ENCODE measurements at regions not wholly inside any gene's neighbourhood (a gene's known extent, or its start where the extent isn't known, plus 50 kb on each side); places are given as distances from the start of the nearest gene placed in this dataset.
A peak's percentile ranks its signal among the peaks of the same experiment; 100 is the strongest.
"Not testable (repeated sequence)": the region's sequence is repeated elsewhere in the genome, so short reads cannot be mapped to it uniquely, and the experiment has no call there.

DNA sequence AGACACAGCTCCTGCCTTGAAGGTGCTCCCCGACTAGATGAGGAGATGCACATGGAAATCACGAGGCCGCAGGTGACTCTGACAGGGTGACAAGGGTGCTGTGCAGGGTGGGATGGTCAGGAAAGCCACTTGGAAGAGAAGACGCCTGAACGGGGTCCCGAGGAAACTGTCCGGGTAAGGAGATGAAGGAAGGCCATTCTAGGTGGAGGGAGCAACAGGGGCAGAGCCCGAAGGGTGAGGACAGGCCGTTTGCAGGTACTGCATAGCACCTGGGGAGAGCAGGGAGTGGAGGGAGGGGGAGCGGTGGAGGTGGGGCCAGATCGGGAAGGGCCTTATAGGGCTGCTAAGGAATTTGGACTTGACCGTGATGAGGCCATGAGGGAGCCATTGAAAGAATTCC is 105.6 kb upstream of the DLG1 start:
- DNase-seq = no peak

- not testable (repeated sequence) for DNase-seq
Observed at GRCh38 chr3:197402401-197402800, 104.0 kb upstream of the DLG1 start.

GRCh38 chr3:197399486-197399885 is 101.1 kb upstream of the DLG1 start:
- DNase-seq = no peak

DNA sequence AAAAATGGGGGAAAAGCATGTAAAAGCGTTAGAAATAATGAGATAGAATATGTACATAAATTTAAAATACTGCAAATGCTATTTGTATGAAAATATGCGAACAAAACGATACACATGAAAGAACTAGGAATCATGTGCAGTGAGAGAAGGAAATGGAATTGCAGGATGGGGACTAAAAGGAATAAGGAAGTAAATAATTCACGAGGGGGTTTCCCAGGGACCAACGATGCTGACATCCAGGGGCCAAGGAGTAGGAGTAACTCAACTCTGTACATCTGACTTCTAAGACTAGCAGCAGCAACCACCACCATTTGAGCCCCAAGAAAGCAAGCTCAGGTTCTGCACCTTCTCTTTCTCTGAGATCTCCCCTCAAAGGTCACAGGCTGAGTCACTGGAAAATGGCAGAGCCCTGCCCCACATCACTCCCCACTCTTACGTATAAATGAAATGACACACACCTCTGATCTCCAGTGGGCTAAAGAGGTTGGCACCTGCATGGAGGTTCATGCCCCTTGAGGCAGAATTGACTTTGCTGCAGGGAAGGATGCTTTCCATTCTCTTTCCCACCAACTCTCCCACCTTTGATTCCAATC is 100.0 kb upstream of the DLG1 start:
- DNase-seq = no peak

GRCh38 chr3:197397838-197398237 is 99.4 kb upstream of the DLG1 start:
- DNase-seq = no peak

DNA sequence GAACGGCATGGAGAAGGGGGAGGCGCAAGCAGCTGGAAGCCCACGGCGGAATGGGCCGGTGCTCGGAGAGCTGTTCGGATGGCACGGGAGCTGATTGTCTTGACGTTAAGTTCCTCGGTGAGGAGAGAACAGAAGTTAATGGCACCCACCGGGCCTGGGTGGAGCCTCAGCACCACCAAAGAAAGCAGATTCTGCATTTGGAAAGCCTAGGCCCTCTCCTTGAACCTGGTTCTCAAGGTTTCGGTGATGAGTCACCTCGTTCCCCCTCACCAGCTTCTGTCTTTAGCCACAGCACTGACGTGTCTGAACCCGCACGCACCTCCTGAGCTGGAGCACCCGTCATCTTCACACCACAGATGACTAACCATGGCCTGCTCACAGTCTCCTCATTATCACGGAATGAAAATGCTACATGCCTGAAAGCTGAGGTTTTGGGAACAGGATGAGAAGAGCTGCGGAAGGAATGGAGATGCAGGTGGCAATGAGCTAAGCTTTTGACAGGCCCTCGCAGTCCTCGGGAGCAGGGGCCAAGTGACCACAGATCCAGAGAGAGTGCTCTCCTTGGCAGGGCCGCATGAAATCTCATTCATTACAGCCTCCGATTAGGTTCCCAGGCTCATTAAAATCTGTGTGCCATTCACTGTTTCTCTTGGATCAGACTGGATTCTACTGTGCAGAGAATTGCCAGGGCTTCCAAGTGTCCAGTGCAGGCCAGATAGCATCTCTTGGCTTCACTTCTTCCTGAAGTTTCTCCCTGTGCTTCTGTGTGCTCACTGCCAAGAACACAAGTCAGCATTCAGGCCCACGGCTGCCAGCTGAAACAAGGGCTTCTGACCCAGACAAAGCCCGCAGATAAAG is 96.3 kb upstream of the DLG1 start:
- DNase-seq = peak in 1 of 2 donors; percentile 10

DNA sequence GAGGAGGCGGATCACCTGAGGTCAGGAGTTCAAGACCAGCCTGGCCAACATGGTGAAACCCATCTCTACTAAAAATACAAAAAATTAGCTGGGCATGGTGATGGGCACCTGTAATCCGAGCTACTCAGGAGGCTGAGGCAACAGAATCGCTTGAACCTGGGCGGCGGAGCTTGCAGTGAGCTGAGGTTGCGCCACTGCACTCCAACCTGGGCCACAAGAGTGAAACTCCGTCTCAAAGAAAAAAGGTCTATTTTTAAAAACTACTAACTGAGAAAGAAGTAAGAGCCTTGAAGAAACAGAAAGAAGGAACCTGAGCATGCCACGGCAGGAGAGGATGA is 95.7 kb upstream of the DLG1 start:
- DNase-seq = not testable (repeated sequence)

- DNase-seq = no peak
Observed at GRCh38 chr3:197393711-197394110, 95.3 kb upstream of the DLG1 start.

DNA sequence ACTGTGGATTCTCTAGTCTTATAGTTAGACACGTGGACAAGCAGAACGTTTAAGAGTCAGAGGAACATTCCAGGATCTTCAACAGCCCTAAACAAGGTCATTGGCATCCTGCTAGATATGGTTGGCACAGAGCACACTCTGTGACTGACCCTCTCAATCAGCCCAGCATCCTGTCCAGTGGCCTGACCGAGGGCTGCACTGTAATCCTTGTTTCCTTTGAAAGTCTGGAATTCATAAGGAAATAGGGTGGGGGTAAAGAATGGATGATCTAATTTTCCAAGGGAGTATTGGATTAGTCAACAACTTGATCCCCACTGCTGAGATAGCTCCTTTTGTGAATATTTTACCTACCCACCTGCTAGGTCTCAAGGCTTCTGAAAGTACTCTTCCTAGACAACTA is 94.5 kb upstream of the DLG1 start:
- no peak for DNase-seq

DNA sequence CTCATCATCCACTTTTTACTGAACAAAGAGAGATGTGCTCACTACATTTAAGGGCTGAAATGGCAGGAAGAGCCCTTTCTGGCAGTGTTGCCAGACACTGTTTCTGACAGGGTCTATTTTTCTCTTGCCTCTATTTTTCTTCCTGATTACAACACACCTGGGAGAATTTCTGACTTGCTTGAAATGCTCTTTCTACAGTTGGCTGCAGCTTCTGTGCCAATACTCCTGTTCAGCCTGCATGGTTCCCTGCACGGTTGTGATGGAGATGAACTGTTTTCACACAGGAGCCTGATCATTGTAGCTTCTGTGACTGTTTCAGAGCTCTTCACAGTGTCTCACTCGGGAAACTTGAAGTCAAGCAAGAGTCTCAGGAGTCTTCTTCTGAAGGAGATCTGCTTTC is 83.0 kb upstream of the DLG1 start:
- no peak for DNase-seq

DNA sequence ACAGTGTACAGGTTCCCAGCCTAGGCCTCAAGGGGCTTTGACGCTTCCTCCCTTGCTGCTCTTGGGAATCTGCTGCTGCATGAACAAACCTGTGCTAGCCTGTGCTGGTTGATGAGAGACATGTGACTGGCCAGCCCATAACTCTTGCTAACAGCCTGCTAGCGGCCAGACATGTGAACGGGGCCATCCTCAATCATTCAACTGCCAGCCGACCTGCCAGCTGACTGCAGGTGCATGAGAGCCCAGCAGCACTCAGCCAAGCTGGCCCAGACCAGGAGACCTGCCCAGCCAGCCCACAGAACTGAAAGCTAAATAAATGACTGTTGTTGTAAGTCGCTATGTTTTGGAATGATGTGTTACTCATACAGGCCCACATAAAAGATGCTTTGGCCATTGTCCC is 82.4 kb upstream of the DLG1 start:
- DNase-seq = no peak

DNA sequence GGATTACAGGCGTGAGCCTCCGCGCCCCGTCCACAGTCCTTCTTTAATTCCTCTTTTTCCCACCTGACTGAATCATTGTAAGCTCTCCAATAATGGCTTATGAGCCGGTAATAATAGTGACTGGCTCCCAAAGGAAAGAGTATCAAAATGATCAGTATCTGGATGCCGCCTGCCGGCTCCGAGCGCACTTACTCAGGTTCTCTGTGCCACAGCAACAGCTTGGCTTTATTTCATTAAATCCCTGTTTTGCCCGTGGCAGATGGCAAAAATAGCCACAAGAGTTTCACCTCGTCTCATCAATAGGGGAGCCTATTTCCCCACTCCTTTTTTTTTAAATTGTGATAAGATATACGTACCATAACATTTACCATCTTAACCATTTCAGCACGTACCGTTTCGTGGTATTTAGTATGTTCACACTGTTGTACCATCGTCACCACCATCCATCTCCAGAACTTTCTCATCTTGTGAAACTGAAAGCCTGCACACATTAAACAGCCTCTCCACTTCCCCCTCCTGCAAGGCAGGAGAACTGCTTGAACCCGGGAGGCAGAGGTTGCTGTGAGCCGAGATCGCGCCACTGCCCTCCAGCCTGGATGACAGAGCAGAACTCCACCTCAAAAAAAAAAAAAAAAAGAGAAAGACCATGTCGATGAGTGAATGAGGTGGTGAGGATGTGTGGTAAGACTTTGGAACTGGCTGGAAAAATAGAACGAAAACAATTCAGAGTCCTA is 80.7 kb upstream of the DLG1 start:
- no peak for DNase-seq

DNA sequence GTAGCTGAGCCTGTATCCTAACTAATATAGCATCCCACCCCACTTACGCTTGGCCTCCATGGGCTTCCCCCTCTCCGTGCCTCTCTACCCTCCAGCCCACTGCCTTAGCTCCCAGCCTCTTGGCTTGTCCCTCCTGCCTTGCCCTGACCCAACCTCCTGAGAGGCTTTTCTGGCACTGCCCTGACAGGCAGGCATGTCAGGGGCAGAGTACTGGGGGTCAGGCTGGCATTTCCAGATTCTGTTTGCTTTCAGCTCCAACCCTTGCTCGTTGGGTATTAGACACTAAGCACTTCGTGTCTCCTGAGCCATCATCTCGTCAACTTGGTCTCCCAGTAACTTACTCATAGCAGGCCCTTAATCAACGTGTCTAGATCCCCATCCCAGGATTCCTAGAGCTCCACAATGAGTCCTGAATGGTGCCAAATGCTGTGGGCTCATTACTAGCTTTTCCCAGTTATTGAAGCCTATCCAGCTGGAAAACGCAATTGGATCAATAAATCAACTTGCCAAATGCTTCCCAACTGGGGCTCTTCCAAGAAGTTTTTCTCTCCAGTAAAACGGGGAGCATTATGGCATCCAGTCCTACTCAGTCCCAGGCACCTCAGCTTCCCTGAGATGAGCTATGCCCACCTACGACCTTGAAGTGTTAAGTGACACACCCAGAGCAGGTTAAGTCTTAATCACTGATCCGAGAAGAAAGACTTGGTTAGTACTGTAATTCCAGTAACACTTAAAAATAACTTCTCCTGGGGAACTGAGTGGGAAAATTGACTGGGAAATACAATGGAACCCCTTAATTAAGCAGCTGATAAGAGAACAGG is 78.5 kb upstream of the DLG1 start:
- DNase-seq = no peak

DNA sequence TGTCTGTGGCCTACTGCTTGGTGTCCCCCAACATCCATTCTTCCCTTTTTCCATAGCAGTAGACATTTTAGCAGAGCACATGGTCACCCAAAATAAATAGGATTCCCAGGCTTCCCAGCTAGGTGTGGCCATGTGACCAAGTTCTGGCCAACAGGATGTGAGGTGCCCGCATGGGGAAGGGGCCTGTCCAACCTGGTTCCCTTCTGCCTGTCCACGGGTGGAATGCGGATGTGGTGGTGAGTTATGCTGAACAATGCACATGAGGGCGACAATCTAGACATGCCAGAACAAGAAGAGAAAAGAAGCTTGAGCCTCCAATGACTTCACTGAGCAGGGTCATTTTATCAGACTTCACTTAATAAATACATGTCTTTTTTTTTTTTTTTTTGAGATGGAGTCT is 77.6 kb upstream of the DLG1 start:
- no peak for DNase-seq

DNA sequence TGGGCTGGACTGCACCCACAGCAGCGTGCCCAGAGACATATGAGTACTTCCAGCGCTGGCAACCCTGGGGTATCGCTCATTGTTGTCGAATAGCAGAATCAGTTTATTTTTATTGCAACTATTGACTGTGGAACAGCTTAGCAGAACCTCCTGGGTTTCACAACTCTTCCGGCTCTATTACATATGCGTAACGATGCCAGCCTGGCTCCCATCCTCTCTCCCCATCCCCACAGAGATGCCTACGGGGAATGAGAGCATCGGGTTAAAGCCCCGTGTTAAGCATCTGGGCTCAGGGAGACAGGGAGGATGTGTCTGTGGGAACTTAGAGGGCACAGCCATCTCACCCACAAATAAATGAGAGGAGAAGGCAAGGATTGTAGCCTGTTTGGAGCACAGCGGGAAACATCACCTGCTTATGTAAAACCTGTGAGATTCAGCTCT is 76.6 kb upstream of the DLG1 start:
- no peak for DNase-seq

- no peak for DNase-seq
Observed at GRCh38 chr3:197373096-197373495, 74.7 kb upstream of the DLG1 start.

DNA sequence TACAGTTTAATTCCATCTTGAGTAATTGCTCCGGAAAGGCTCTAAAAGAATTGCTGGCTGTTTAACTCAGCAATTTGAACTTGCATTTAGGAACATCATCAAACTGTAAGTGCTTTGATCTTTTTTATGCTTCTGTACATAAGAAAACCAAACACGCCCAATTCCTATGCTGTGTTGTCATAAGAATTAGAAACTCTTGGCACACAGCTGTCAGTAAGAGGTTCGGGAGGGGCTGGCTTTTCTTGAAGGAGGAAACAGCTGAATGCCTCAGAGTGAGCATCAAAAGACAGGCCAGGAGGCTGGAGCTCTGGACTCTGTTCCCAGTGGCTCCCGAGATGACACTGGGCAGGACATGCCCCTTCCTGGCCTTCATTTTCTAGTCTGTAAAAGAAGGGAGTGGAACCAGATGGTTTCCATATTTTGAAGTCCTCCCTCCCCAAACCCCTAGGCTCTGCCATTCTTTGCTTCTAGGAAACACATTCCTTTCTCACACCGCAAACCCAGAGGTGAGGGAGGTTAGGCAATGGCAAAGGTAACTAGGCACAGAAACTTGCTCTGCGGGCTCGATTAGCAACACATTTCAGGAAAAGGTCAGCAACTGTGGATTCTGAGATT is 73.7 kb upstream of the DLG1 start:
- DNase-seq = no peak

DNA sequence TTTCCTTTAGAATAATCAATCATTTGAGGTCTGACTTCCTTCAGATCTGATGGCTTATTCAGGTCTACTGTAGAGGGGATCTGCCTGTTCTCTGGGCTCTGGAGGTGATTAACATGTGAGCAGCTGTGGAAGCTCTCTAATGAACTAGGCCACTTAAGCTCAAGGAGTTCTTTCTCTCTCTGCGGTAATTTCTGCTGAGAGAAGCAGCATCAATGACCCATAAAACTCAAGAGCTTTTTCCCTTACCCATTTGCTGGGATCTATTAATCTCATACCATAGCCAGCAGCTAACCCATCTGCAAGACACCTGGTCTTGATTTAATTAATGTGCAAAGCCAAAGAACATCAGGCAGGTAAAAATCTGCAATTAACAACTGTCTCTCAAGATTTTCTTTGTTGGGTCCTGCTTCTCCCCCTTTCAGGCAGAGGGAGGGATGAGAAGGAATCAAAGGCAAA is 73.2 kb upstream of the DLG1 start:
- no peak for DNase-seq

DNA sequence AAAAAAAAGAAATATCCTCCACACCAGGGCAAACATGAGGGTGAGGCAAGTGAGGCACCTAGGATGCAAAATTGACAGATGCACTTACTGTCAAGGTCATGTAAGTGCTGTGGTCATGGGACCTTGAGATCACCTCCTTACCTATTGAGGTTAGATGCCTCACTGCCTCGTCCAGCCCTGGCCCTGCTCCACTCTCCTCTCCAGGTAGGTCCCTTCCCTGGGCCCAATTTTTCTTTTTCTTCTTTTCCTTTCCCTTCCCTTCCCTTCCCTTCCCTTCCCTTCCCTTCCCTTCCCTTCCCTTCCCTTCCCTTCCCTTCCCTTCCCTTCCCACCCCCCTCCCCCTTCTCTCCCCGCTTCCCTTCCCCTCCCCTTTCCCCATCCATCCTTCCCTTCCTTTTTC is 71.1 kb upstream of the DLG1 start:
- DNase-seq = no peak

DNA sequence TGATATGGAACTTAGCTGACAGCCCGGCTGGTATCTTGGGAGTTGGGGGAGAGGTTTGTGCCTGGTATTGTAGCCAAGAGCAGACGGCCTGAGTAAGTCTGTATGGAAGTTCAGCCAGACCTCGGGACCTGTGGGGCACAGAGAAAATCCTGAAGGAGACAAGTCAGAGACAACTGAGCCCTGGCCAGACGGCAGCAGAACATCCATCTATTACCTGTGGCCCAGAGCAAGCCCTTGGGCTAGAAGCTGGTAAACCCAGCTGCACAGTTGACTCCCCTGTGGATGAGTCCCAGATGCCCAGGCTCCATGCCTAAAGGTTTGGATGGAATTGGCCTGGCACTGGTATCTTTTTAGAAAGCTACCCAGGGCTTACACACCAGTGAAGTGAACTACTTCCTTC is 70.4 kb upstream of the DLG1 start:
- no peak for DNase-seq

GRCh38 chr3:197368330-197368729 is 69.9 kb upstream of the DLG1 start:
- no peak for DNase-seq

GRCh38 chr3:197367081-197367780 is 68.8 kb upstream of the DLG1 start:
- no peak for DNase-seq

Data from CD4-positive, alpha-beta T cell treated with Interleukin-4 for 1 hour (primary cell).